PC-9 (cell line): ENCODE measurements at regions not wholly inside any gene's neighbourhood (a gene's known extent, or its start where the extent isn't known, plus 50 kb on each side); places are given as distances from the start of the nearest gene placed in this dataset.

Experiments
- CTCF ChIP-seq: fragments of 200-600 bp; sonication (generic); conservative IDR thresholded peaks from 2 replicates; pipeline ENCODE4 v1.6.1; 2017; ENCODE audit warnings: mixed run types, antibody characterized with exemption, mild to moderate bottlenecking, moderate library complexity
- EZH2 ChIP-seq: fragments of 200-600 bp; sonication (generic); IDR thresholded peaks from 2 replicates; pipeline ENCODE4 v1.8.0; 2017; ENCODE audit warnings: antibody characterized with exemption, low read depth

GRCh38 chr7:20931739-20932138 lies 145.1 kb upstream of the SP8 start:
- TF ChIP-seq CTCF = no peak
- TF ChIP-seq EZH2 = no peak
